GM12878 (cell line): ENCODE measurements at regions not wholly inside any gene's neighbourhood (a gene's known extent, or its start where the extent isn't known, plus 50 kb on each side); places are given as distances from the start of the nearest gene placed in this dataset.

Experiments
- ATAC-seq: fragments of 200-7000 bp; cut with Tn5 transposase; 3 replicates; pipeline ENCODE4 v1.9.1; 2020; ENCODE audit warnings: mild to moderate bottlenecking, moderate library complexity
- BruUV-seq: library from RNA; stranded (reverse); fragments of 400-500 nt; replicated peaks from 2 replicates; lab custom pipeline; 2021; lab: Mats Ljungman, UMichigan
- CTCF ChIA-PET: fragments of 300-600 bp; sonication (Branson Sonifier 250); formaldehyde crosslinking; extraction: SDS; loops from one replicate; lab custom pipeline; 2021; ENCODE audit warnings: inconsistent platforms; lab: Yijun Ruan, JAX
- POLR2A ChIA-PET: fragments of 350-600 bp; formaldehyde crosslinking; extraction: SDS; loops from one replicate; lab custom pipeline; 2021; ENCODE audit warnings: inconsistent platforms; lab: Charles Lee
- RAD21 ChIA-PET: fragments of 300-600 bp; sonication (Branson Sonifier 250); formaldehyde crosslinking; loops from one replicate; lab custom pipeline; 2023; ENCODE audit warnings: antibody characterized with exemption; ENCODE audit not compliant: unreplicated experiment; lab: Charles Lee
- SMC1A ChIA-PET: fragments of 300-600 bp; sonication (Branson Sonifier 250); formaldehyde crosslinking; loops from one replicate; lab custom pipeline; 2023; ENCODE audit not compliant: unreplicated experiment, uncharacterized antibody; lab: Charles Lee
- DNase-seq: peaks from one replicate; pipeline ENCODE4 v3.0.0-alpha.2; 2011; ENCODE audit warnings: low read depth, low spot score
- FAIRE-seq: peaks from 3 replicates; lab custom pipeline; 2011; peaks lifted over from hg19 to GRCh38; lab: Jason Lieb, UNC
- H2AFZ ChIP-seq: 2 replicates; pipeline ENCODE4 v1.6.0; 2011; ENCODE audit warnings: low read depth, low read length, control low read depth; ENCODE audit not compliant: control insufficient read depth
- H3K27ac ChIP-seq: 2 replicates; pipeline ENCODE4 v1.5.1; 2011; ENCODE audit warnings: control low read depth; ENCODE audit not compliant: control insufficient read depth, insufficient read depth
- H3K27me3 ChIP-seq, 2 experiments: replicated peaks in 1 of 2; 2 replicates each; pipeline versions ENCODE4 v1.6.0 to v1.6.1; 2011; ENCODE audit warnings: low read length in 1 of 2; ENCODE audit not compliant: control insufficient read depth in 2 of 2, insufficient read depth in 2 of 2
- H3K36me3 ChIP-seq, 2 experiments: 2 replicates each; pipeline ENCODE4 v1.5.1; 2011; ENCODE audit warnings: low read length in 1 of 2; ENCODE audit not compliant: control insufficient read depth in 2 of 2, insufficient read depth in 2 of 2
- H3K4me1 ChIP-seq: 2 replicates; pipeline ENCODE4 v1.6.1; 2011; ENCODE audit warnings: mild to moderate bottlenecking, low read length, moderate library complexity, mixed read lengths; ENCODE audit not compliant: control insufficient read depth, insufficient read depth
- H3K4me2 ChIP-seq: 2 replicates; pipeline ENCODE4 v1.6.0; 2011; ENCODE audit warnings: control low read depth; ENCODE audit not compliant: control insufficient read depth, insufficient read depth
- H3K4me3 ChIP-seq: fragments of 200-600 bp; sonication (generic); 2 replicates; pipeline ENCODE4 v1.5.1; 2016
- H3K79me2 ChIP-seq: 2 replicates; pipeline ENCODE4 v1.6.0; 2011; ENCODE audit warnings: low read length; ENCODE audit not compliant: control insufficient read depth, insufficient read depth
- H3K9ac ChIP-seq: 2 replicates; pipeline ENCODE4 v1.8.0; 2011; ENCODE audit warnings: low read length, control low read depth, mixed read lengths; ENCODE audit not compliant: control insufficient read depth, insufficient read depth
- H3K9me3 ChIP-seq: replicated peaks from 3 replicates; pipeline ENCODE4 v1.5.1; 2011; ENCODE audit warnings: mild to moderate bottlenecking, low read length; ENCODE audit not compliant: control insufficient read depth, insufficient read depth
- H4K20me1 ChIP-seq: 2 replicates; pipeline ENCODE4 v1.6.0; 2011; ENCODE audit not compliant: control insufficient read depth, insufficient read depth
- HSF1 ChIP-seq: fragments of 150-350 bp; IDR thresholded peaks from 2 replicates; pipeline ENCODE4 v1.6.1; 2014; ENCODE audit warnings: mild to moderate bottlenecking, low read depth, low read length
- MTA3 ChIP-seq: IDR thresholded peaks from 2 replicates; pipeline ENCODE4 v1.6.1; 2012; ENCODE audit warnings: low read length, inconsistent platforms, borderline replicate concordance
- PML ChIP-seq: IDR thresholded peaks from 2 replicates; pipeline ENCODE4 v1.6.1; 2012; ENCODE audit warnings: low read length, inconsistent platforms
- ZBTB11 ChIP-seq: fragments of 450-650 bp; formaldehyde crosslinking; IDR thresholded peaks from 2 replicates; pipeline ENCODE4 v1.5.0; 2022; ENCODE audit warnings: mild to moderate bottlenecking, missing genetic modification characterization
- WGBS: methylation state at CpG from one replicate; pipeline ENCODE4 v1.1.6; 2016; ENCODE audit warnings: low lambda C conversion rate; ENCODE audit not compliant: insufficient replicate concordance, insufficient coverage; ENCODE audit errors: missing lambda C conversion rate; 5-methylcytosine and 5-hydroxymethylcytosine counted together
- in situ Hi-C: fragments of 300-500 bp; cut with MboI; formaldehyde crosslinking; loops from 9 replicates; pipeline ENCODE4 v1.14.3; 2018; ENCODE audit warnings: mixed read lengths
- intact Hi-C: fragments of 100-400 bp; cut with micrococcal nuclease; formaldehyde crosslinking; loops from one replicate; pipeline ENCODE4 v1.14.2; 2022; ENCODE audit not compliant: unreplicated experiment

GRCh38 chr9:71632776-71633175, 135.5 kb downstream of the CEMIP2 start:
- no peak for DNase-seq
- no peak for FAIRE-seq
- no peaks in the 10 kb centered on the region for H3K27me3 ChIP-seq
- RAD21 ChIA-PET = interaction anchor here (1.5 kb wide), 1 partner anchor 348 kb away, joined by 3 read pairs; no protein-coding TSS in a partner anchor
- no peak overlapping the region for H2AFZ ChIP-seq
- SMC1A ChIA-PET = no interaction called here
- CTCF ChIA-PET = no interaction called here
- no peaks in the 10 kb centered on the region for H3K9me3 ChIP-seq
- H3K36me3 ChIP-seq = no peaks in the 10 kb centered on the region
- no TSS peak for BruUV-seq
- POLR2A ChIA-PET = no interaction called here
- WGBS = 44% methylated on average over 5 of the region's 5 CpGs
- ATAC-seq = no peak
- TF ChIP-seq PML (no peak), HSF1 (no peak), MTA3 (no peak), ZBTB11 (no peak)
- TF ChIP-seq, all 136 proteins: peak for 0
- no peak overlapping the region for H3K27ac ChIP-seq
- in situ Hi-C loops = no loop called here
- intact Hi-C loops = no loop called here
- no peak overlapping the region for H3K4me3 ChIP-seq
- H3K9ac ChIP-seq = no peak overlapping the region
- H3K4me1 ChIP-seq = no peaks in the 10 kb centered on the region
- no peak overlapping the region for H3K4me2 ChIP-seq
- H3K79me2 ChIP-seq = no peaks in the 10 kb centered on the region
- H4K20me1 ChIP-seq = no peaks in the 10 kb centered on the region
